Fibroblast of skin of left quadriceps (primary cell): ENCODE measurements at regions not wholly inside any gene's neighbourhood (a gene's known extent, or its start where the extent isn't known, plus 50 kb on each side); places are given as distances from the start of the nearest gene placed in this dataset.
A peak's percentile ranks its signal among the peaks of the same experiment; 100 is the strongest.

Source experiments
- DNase-seq, 2 experiments: peaks; one replicate each; pipeline ENCODE4 v3.0.0-alpha.2; 2013; ENCODE audit warnings: low read depth in 2 of 2

DNA sequence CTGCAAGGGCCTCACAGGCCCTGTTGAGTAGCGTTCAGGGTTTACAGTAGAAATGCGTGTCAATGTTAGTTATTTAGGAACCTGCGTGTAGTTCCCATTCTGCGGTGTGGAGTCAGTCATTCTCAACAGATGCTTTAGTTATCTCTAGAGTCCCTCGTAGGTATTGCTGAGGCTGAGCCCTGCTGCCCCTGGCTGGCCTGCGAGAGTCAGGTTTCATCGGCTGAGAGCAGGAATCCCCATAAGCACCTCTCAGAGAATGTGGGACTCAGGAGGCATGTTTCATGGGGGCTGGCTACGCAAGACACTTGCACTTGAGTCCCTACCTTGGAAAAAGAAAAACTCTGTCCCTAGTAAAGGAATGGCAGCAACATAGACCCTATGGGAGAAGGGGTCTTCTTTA lies 347.5 kb upstream of the ASIC2 start:
- DNase-seq: no peak

DNA sequence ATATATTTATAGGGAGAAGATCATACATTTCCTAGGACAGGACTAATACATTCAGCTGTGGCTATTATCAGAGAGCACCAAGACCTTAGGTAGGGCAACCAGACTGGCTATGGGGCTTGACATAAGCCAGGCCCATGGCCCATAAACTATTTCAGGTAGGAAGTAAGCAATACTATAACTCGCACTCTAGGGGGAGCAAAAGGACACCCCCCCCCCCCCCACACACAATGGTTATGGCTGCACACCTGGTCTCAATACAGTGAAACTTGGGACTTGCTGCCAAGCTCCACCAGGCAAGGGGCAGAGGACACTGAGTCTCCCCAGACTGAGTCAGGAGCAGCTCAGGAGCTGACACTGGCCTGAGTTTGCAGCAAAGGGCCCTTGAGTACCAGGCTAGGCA lies 348.9 kb upstream of the ASIC2 start:
- DNase-seq: no peak

DNA sequence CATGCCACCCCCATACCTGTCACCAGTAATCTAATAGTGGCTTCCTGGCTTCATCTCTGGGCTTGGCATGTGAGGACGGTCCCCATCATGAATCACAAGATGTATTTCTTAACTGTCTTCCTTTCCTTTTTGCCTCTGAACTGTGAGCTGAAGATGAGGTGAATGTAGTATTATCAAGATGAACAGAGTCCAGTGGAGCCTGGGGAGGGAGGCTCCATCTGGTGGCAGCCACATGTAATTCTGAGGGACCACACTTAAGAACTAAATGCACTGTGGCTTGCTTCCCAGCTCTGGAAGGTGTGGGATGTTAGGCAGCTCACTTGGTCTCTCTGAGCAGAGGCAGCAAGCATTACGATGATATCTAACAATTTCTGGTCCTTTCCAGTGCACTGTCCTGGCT lies 354.9 kb upstream of the ASIC2 start:
- no peak for DNase-seq

DNA sequence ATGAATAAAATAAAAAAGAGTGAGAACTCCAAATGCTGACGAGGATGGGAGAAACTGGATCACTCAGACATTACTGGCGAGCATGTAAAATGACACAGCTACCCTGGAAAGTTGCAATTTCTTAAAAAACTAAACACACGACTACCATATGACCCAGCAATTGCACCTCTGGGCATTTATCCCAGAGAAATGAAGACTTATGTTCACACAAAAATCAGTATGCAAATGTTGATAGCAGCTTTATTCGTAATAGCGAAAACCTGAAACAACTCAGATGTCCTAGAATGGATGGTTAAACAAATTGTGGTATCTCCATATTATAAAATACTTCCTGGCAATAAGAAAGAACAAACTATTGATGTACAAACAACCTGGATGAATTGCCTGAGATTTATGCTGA lies 357.2 kb upstream of the ASIC2 start:
- DNase-seq: no peak

DNA sequence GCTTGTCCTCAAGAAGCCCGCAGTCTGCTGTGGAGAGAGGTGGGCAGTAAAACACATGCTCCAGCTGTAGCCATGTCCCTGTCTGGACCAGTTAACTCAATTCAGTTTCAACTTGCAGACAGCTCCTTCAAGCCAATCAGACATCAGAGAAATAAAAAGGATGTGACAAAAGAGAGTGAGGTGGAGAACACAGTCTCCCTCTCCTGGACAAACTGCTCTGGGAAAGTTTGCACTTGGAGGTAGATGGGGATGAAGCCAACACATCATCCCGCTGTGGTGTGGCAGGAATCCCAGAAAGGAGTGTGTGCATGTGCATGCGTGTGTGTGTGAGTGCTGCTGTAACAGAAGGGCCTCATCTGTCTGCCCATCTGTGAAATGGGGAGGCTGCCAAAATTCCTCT lies 358.6 kb upstream of the ASIC2 start:
- no peak for DNase-seq

DNA sequence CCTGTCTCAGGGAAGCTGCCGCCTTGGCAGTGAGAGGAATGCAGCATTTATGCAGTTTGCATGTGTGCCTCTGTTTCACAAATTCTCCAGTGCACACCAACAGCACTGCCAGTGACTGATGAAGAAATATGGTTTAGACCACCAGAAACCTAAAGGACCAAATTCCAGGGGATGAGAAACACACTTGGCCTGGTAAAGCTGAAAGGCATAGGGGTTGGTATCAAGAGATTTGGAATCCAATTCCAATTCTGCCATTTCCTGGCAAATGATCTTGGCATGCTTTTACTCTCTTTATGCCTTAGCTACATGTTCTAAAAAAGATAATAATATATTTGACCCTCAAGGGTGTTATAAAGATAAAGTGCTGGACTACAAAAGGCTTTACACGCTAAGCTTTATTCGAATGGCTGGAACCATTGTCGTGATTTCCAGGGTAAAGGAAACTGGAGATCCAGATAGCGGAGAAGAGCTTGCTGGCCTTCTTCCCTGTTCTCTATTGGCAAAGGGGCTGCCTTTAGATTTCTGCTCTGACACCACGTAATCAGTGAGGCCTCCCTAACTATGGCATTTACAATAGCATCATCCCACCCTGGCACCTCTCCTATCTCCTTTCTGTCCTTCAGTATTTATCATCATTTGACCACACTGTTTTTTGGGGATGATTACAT lies 359.8 kb upstream of the ASIC2 start:
- DNase-seq: no peak

DNA sequence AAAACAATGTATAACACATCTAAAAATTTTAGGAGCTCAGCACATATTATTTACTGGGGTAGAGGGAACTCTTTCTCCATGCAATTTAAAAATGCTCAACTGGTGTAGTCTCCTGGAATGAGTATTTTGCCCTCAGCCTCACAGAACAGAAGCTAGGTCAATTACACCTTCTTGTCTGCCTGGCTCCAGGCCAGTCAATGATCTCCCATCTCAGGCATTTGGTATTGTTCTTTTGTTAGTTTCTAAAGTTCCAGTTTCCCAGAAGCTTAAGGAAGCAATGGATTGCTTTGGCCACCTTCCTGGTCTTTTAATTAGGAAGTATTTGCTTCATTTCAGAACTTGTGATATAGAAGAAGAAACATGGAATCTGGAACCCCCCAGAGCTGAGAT lies 360.3 kb upstream of the ASIC2 start:
- DNase-seq: no peak

DNA sequence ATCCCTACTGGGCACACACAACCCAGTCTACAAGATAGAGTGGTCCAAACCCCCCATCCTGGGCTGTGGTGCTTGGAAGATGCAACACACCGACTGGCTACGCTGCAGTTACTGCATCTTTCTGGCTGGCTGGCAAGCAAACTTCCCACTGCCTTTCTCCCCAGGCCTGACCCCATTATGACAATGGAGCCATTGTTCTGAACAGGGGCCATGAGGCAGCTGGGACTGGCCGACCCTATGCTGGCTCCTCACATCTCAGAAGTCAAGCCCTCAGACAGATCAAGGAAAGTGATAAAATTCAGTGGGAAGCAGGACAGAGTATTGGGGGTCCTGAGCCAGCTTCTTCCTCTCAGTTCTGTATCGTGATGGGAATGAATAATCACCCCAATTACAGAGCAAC lies 364.1 kb upstream of the ASIC2 start:
- no peak for DNase-seq

DNA sequence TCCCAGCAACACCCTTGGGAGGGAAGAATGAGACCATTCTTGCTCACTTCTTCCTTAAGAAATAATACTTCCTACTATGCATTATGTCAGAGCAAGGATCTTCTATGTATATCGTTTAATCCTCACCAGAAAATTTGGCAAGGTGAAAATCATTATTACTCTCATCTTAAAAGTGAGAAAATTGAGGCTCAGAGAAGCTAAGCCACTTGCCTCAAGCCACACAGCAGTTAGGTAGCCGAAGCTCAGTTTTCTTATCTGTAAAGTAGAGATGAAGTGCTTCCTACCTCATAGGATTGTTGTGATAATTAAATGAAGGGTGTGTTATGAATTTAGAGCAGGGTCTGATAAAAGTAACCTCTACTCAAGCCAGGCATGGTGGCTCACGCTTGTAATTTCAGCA lies 368.9 kb upstream of the ASIC2 start:
- no peak for DNase-seq

DNA sequence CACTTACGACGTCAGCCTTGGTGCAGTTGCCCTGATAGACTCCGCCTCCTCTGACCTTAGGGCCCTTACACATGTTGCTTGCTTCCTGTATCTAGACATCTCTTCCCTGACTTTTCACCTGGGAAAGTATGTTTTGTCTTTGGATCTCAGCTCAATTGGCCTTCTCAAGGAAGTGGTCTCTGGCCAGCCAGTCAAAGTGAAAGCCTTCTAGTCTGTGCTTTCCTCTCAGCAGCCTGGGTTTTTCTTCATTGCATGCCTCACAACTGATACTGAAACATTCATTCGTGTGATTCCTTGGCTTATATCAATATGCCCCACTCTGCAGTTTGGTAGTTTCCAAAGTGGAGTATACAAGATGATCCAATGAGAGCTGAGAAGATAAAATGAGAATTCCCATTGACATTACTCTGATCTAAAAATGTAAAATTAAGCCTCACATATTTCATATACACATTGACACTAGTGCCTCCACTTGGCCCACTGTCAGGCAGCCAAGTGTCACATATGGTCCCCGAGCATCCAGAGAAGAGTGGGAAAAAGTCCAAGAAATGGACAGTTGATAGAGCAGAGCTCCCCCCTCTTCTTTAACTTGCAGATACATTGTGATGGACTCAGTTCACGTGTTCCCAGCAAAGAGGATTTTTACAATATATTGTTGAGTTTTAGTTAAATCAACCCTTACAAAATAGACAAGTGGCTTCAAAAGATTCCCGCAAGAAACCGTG lies 371.2 kb upstream of the ASIC2 start:
- DNase-seq: no peak

DNA sequence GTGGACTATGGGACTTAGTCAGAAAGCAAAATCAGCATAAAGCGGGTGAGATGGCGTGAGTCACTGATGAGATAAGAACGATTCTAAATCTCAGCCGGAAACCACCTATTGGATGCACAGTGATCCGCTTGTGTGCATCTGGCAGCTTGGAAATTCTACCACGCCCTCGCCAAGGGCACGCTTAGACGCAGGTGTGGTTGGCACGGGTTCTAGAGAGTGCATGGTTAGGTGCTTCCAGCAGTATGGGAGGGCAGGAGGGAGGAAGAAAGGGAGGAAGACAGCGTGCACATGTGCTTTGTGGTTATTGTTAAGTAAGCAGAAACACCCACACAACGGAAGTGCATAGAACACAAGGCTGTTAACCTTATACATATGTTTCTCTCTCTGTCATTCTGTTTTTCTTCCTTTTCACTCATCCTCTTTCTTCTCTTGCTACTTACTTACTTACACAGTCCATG lies 374.0 kb upstream of the ASIC2 start:
- no peak for DNase-seq

DNA sequence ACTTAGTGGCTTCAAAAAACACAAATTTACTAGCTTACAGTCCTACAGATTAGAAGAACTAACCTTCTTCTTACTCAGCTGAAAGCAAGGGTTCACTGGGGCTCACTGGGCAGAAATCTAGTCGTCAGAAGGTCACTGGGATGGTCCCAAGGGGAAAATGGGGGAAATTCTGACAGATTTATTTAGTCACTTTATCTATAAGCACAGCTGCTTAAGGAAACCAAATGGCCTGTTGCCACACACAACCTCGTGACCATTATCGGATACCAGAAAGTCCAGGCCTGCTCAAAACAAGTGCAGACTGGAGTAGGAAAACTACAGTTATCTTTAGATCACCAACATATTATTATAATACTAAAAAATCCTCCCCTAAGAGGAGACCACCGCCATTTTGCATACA lies 374.6 kb upstream of the ASIC2 start:
- DNase-seq: no peak

DNA sequence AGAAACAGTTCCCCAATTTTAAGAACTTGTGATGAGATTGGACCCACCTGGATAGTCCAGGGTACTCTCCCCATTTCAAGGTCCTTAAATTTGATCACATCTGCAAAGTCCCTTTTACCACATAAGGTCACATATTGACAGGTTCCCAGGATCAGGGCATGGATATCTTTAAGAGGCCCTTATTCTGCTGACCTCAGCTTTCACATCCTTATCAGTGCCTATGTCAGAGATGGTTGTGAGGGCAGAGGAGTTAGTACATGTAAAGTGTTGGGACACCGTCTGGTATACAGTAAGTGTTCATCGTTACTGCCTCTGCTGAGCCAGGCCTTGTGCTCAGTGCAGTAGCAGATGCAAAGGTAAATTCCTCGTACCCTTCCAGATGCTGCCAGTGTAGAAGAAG lies 375.4 kb upstream of the ASIC2 start:
- DNase-seq: no peak

DNA sequence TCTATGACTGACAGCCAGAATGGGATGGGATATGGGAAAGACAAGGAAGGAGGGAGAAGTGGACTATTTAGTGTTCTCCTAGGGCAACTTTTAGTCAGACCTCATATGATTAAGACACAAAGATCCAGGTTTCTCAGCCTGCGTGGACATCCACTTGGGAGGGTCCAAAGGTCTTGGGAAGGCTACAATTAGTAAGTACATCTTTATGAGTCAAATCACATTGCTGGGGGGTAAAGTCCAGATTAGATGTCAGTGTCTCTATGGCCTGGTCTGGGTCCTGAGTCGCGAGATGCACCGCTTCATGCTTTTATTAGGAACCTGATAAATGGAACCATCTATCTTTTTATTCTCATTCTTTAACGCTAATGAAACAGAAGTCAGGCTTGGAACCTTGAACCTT lies 378.4 kb upstream of the ASIC2 start:
- no peak for DNase-seq

DNA sequence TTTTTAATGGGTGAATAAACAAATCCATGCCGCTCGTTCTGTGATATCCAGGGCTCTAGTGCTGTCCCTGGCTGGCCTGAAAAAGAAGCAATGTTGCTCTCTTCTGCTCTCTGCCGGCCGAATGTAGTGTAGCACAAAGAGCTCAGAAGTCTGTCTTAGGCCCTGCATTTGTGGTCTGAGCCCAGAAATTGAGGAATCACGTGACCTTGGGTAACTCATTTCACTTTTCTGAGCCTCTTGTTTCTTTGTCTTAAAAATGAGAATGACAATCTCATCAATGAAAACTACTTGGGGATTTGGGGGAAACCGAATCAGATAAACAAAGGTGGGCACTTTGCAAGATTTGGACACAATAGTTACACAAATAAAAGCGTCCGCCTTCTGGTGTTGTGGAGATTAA lies 381.6 kb upstream of the ASIC2 start:
- DNase-seq: peak; percentile 11

DNA sequence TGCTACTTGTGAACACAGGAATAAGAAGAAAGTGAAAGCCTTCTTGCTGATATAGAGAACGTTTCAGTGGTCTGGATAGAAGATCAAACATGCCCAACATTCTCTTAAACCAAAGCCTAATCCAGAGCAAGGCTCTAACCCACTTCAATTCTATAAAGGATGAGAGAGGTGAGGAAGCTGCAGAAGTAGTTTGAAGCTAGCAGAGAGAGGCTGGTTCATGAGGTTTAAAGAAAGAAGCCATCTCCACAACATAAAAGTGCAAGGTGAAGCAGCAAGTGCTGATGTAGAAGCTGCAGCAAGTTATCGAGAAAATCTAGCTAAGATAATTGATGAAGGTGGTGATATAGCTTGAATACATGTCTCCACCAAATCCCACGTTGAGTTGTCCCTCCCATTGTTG lies 383.3 kb upstream of the ASIC2 start:
- DNase-seq: no peak

DNA sequence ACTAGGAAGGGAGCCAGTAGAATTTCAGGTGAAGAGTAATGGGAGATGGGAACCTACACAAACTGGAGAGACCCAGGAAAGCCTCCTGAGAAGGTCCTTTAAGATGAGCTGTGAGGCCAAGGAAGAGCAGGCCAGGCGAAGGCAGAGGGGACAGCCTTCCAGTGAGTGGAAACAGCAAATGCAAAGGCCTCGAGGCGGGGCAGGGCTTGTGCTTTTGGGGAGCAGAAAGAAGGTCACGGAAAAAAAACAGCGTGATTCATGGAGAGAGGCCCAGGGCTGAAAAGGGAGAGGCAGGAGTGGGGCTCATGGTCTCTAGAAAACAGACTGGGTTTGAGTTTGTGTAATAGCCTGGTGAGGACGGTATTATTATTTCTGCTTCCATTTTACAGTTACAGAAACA lies 386.5 kb upstream of the ASIC2 start:
- DNase-seq: no peak

DNA sequence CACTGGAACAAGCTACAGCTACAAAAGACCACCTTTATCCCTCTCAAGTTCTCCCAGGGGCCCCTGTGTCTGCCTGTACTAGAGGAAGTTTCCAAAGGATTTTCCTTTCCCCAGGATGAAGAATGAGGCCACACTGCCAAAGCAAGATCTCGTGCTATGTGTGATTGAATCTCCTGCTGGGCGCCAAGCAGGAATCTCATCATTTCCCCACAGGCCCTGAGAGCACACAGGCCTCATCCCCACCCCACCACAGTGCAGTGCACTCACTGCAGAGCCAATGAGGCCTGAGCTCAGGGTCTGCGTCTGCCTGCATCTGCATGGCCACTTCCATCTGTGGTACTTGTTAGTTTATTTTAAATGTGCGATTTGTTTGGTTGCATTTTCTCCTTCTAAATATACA lies 387.4 kb upstream of the ASIC2 start:
- no peak for DNase-seq

DNA sequence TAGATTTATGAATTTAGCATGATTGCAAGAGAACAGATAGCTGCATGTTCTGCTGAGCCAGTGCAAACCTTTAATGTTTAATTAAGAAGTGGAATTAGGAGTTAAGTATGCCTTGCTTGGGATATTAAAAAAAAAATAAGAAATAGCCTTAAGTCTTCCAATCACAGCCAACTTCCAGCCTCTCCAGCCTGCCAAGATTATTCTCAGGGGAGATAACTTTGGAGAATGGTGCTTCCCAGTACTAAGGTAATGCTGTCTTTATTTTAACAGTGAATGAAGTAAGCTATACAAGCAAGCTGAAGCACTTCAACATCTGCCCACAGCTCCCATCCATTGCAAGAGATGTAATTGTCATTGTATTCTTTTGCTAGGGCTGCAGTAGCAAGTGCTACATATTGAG lies 389.5 kb upstream of the ASIC2 start:
- DNase-seq: no peak

DNA sequence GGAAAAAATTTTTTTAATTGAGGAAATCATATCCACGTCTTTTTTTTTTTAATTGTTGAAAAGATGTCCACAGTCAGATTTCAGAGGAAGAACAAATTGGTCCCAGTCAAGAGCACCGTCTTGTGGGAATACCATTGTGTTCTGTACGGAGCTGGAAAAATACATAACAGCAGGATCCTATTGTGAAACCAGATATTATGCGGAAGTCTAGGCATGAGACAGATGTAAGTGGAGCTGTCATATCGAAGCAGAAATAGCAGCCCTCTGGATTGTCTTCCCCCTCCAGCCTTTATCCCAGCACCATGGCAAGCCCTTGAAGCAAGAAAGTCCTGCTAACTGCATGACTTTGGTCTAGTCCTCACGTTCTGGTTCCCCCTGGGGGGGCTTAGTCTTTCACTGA lies 391.6 kb upstream of the ASIC2 start:
- DNase-seq: no peak

DNA sequence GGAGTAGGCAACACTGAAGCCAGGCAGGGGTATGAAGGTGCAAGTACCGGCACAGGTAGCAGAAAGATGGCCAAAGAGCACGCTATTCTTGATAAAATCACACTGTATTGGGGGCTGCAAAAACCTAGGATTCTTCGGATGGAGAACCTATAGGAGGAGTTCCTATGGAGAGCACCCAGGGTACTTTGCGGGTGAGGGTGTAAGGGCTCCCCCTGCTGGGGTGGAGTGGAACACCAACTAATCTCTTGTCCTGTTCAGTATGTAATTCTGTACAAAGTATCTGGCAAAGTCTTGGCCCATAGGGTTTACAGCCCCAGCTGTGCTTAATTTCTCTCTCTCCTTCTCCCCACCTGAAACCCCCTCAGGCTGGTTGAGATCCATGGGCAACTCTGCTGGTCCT lies 393.1 kb upstream of the ASIC2 start:
- no peak for DNase-seq

DNA sequence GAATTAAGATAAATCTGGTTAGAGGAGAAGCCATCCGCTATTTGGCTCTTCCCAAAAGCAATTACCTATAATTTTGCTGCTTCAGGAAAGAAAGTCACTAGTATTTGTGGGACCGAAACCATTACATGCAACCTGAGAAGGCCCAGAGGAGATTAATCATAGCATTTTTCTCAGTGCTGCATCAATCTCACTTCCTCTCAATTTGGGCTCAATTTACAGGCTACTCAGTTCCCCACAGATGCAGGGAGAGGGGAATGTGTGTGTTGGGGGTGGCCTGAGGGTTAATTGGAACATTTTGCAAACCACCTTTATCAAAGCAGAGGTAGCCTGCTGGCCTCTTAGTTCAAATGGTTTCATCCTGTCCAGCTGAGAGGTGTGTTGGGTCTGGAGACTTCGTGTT lies 394.7 kb upstream of the ASIC2 start:
- DNase-seq: no peak

DNA sequence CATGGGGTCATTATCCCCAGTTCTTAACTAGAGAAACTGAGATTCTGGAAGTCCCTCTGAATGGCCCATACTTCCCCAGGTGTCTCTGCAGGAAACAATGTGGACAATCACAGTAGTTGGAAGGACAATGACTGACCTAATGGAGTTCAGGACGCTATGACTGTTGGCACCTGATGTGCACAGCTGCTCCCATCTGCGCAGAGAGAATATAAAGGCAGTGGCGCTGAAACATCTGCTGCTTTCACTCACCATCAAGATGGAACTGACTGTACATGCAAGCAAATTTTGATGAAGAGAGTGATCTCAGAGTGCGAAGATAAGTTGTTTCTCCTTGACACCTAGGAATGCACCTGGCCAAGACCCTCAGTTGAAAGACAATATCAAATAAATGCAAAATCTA lies 395.7 kb upstream of the ASIC2 start:
- no peak for DNase-seq

DNA sequence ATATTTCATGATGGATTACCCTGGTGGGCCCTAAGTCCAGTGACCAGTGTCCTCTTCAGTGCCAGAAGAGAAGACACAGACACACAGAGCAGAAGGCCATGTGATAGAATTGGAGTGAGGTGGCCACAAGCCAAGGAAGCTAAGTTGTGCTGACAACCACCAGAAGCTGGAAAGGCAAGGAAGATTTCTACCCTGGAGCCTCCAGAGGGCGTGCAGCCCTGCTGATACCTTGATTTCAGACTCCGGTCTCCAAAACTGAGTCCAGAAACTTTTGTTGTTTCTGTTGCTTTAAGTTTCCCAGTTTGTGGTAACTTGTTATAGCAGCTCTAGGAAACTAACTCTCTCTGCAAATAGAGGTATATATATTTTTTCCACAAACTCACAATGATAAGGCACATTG lies 396.6 kb upstream of the ASIC2 start:
- DNase-seq: no peak
